SK-N-SH (cell line): ENCODE measurements at regions not wholly inside any gene's neighbourhood (a gene's known extent, or its start where the extent isn't known, plus 50 kb on each side); places are given as distances from the start of the nearest gene placed in this dataset.

ENCODE experiments used
- CTCF ChIP-seq: fragments of 200-600 bp; sonication (generic); IDR thresholded peaks from 2 replicates; pipeline ENCODE4 v1.6.1; 2017; ENCODE audit warnings: antibody characterized with exemption, mild to moderate bottlenecking, moderate library complexity
- EP300 ChIP-seq, 2 experiments: IDR thresholded peaks; 2 replicates each; pipeline versions ENCODE4 v1.4.0 to v1.6.1; 2012; ENCODE audit warnings: borderline replicate concordance in 1 of 2, low read depth in 1 of 2, low read length in 1 of 2
- EZH2phosphoT487 ChIP-seq: fragments of 200-600 bp; sonication (generic); IDR thresholded peaks from 2 replicates; pipeline ENCODE4 v1.6.1; 2017; ENCODE audit warnings: low read depth, mixed run types, mild to moderate bottlenecking, antibody characterized with exemption, moderate library complexity, borderline replicate concordance
- MXI1 ChIP-seq: IDR thresholded peaks from 2 replicates; pipeline ENCODE4 v1.6.1; 2012; ENCODE audit warnings: mild to moderate bottlenecking, low read depth, low read length, improper control_type of control experiment
- POLR2AphosphoS5 ChIP-seq: IDR thresholded peaks from 2 replicates; pipeline ENCODE4 v1.6.1; 2012; ENCODE audit warnings: low read depth, low read length
- RFX5 ChIP-seq: IDR thresholded peaks from 2 replicates; pipeline ENCODE4 v1.6.1; 2012; ENCODE audit warnings: mild to moderate bottlenecking, improper control_type of control experiment, low read length
- TCF12 ChIP-seq: IDR thresholded peaks from 2 replicates; pipeline ENCODE4 v1.4.0; 2012
- TEAD4 ChIP-seq: IDR thresholded peaks from 2 replicates; pipeline ENCODE4 v1.4.0; 2012; ENCODE audit warnings: mild to moderate bottlenecking, borderline replicate concordance; ENCODE audit not compliant: insufficient read depth
- USF2 ChIP-seq: fragments of 150-350 bp; IDR thresholded peaks from 2 replicates; pipeline ENCODE4 v1.6.1; 2017; ENCODE audit warnings: antibody characterized with exemption, low read length, low read depth, borderline replicate concordance
- ZBTB33 ChIP-seq: IDR thresholded peaks from 2 replicates; pipeline ENCODE4 v1.4.0; 2012; ENCODE audit warnings: low read depth, borderline replicate concordance

GRCh38 chr11:104394508-104394907, 230.6 kb upstream of the PDGFD start:
- TF ChIP-seq USF2 (no peak), CTCF (no peak), EZH2phosphoT487 (no peak), TEAD4 (no peak), ZBTB33 (no peak), POLR2AphosphoS5 (no peak), TCF12 (no peak), RFX5 (no peak), EP300 (IDR thresholded peaks at IDR 0.05; ENCODE audit: borderline replicate concordance in 1 of 2, low read depth in 1 of 2, low read length in 1 of 2) (no peak), MXI1 (no peak)
